ENCODE measurements at regions not wholly inside any gene's neighbourhood (a gene's known extent, or its start where the extent isn't known, plus 50 kb on each side); places are given as distances from the start of the nearest gene placed in this dataset.

GRCh38 chr7:17444673-17445072, 146.2 kb downstream of the AHR start:
- TF ChIP-seq EZH2 (IDR thresholded peaks at IDR 0.05; ENCODE audit: low read depth), result no peak
- TF ChIP-seq, protein P1, sequence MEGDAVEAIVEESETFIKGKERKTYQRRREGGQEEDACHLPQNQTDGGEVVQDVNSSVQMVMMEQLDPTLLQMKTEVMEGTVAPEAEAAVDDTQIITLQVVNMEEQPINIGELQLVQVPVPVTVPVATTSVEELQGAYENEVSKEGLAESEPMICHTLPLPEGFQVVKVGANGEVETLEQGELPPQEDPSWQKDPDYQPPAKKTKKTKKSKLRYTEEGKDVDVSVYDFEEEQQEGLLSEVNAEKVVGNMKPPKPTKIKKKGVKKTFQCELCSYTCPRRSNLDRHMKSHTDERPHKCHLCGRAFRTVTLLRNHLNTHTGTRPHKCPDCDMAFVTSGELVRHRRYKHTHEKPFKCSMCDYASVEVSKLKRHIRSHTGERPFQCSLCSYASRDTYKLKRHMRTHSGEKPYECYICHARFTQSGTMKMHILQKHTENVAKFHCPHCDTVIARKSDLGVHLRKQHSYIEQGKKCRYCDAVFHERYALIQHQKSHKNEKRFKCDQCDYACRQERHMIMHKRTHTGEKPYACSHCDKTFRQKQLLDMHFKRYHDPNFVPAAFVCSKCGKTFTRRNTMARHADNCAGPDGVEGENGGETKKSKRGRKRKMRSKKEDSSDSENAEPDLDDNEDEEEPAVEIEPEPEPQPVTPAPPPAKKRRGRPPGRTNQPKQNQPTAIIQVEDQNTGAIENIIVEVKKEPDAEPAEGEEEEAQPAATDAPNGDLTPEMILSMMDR (conservative IDR thresholded peaks at IDR 0.05), result no peak

Data from PC-9 (cell line).